Panc1 (cell line): ENCODE measurements at regions not wholly inside any gene's neighbourhood (a gene's known extent, or its start where the extent isn't known, plus 50 kb on each side); places are given as distances from the start of the nearest gene placed in this dataset.

ENCODE experiments used
- ATAC-seq: fragments of 200-7000 bp; cut with Tn5 transposase; 2 replicates; pipeline ENCODE4 v1.9.1; 2020; ENCODE audit warnings: mild to moderate bottlenecking, moderate library complexity
- BruUV-seq: library from RNA; stranded (reverse); fragments of 400-500 nt; replicated peaks from 2 replicates; lab custom pipeline; 2021; lab: Mats Ljungman, UMichigan
- CTCF ChIA-PET: fragments of 300-600 bp; sonication (Branson Sonifier 250); formaldehyde crosslinking; loops from one replicate; lab custom pipeline; 2022; ENCODE audit warnings: antibody characterized with exemption; lab: Charles Lee
- POLR2A ChIA-PET: fragments of 300-600 bp; sonication (Branson Sonifier 250); formaldehyde crosslinking; loops from one replicate; lab custom pipeline; 2022; ENCODE audit warnings: antibody characterized with exemption; lab: Charles Lee
- DNase-seq: peaks from one replicate; pipeline ENCODE4 v3.0.0-alpha.2; 2010; ENCODE audit warnings: low read depth, low spot score
- H3K27ac ChIP-seq: 2 replicates; pipeline ENCODE4 v1.5.1; 2011; ENCODE audit warnings: mild to moderate bottlenecking, low read length, inconsistent platforms
- H3K27me3 ChIP-seq: fragments of 200-500 bp; sonication (Bioruptor generic); 2 replicates; pipeline ENCODE4 v1.6.0; 2014; ENCODE audit warnings: low read length, inconsistent platforms; ENCODE audit not compliant: control insufficient read depth, insufficient read depth
- H3K36me3 ChIP-seq: fragments of 200-500 bp; sonication (Bioruptor generic); 2 replicates; pipeline ENCODE4 v1.5.1; 2014; ENCODE audit warnings: inconsistent platforms, mild to moderate bottlenecking, low read length, moderate library complexity; ENCODE audit not compliant: control insufficient read depth, insufficient read depth
- H3K4me1 ChIP-seq: 2 replicates; pipeline ENCODE4 v1.5.1; 2011; ENCODE audit warnings: inconsistent platforms, mild to moderate bottlenecking, low read length, moderate library complexity; ENCODE audit not compliant: control insufficient read depth, insufficient read depth
- H3K4me3 ChIP-seq, 2 experiments: 2 replicates each; pipeline ENCODE4 v1.5.1; 2011 to 2012; ENCODE audit warnings: low read depth in 2 of 2, low read length in 2 of 2, mild to moderate bottlenecking in 2 of 2, inconsistent platforms in 1 of 2, moderate library complexity in 1 of 2
- H3K9me3 ChIP-seq: fragments of 200-500 bp; sonication (Bioruptor generic); 2 replicates; pipeline ENCODE4 v1.5.1; 2014; ENCODE audit warnings: low read depth, mild to moderate bottlenecking, inconsistent platforms, low read length, moderate library complexity; ENCODE audit not compliant: control insufficient read depth, insufficient read depth
- POLR2AphosphoS5 ChIP-seq: IDR thresholded peaks from 2 replicates; pipeline ENCODE4 v1.6.1; 2012; ENCODE audit warnings: mild to moderate bottlenecking, low read depth, low read length, moderate library complexity
- SIN3A ChIP-seq: IDR thresholded peaks from 2 replicates; pipeline ENCODE4 v1.6.1; 2012; ENCODE audit warnings: low read depth, mild to moderate bottlenecking, low read length, moderate library complexity, borderline replicate concordance; ENCODE audit not compliant: insufficient read depth
- TCF7L2 ChIP-seq: IDR thresholded peaks from 2 replicates; pipeline ENCODE4 v1.6.1; 2011; ENCODE audit warnings: mild to moderate bottlenecking, low read depth, low read length, inconsistent platforms
- in situ Hi-C: cut with HindIII; loops from 2 replicates; pipeline ENCODE4 v1.10.0; 2016; ENCODE audit warnings: low sequenced_read_pairs, low pct_unique_long_range_greater_than_20kb
- intact Hi-C: fragments of 100-400 bp; cut with micrococcal nuclease; formaldehyde crosslinking; loops from one replicate; pipeline ENCODE4 v1.10.0; 2022; ENCODE audit not compliant: unreplicated experiment
- TF ChIP-seq, protein P1 (sequence below): fragments of 450-650 bp; IDR thresholded peaks from 2 replicates; pipeline ENCODE4 v1.5.1; 2017; ENCODE audit warnings: mild to moderate bottlenecking
- TF ChIP-seq, protein P2 (sequence below), 2 experiments: IDR thresholded peaks; 2 replicates each; pipeline ENCODE4 v1.6.1; 2011 to 2012; ENCODE audit warnings: low read depth in 2 of 2, control low read depth in 1 of 2, low read length in 1 of 2, mild to moderate bottlenecking in 1 of 2, moderate library complexity in 1 of 2; ENCODE audit not compliant: insufficient read depth in 1 of 2

GRCh38 chr11:123246749-123247495 is 51.9 kb upstream of the CLMP start:
- BruUV-seq, result no TSS peak
- Histone ChIP-seq H3K4me3 (peak overlapping the region in 1 of 2 experiments; percentile 10; a peak in 2 of 4 replicates), H3K9me3 (no peaks in the 10 kb centered on the region), H3K36me3 (no peaks in the 10 kb centered on the region), H3K4me1 (peaks cover 2% of the 10 kb centered on the region; the same call in 1 of the 2 replicates), H3K27ac (no peak overlapping the region), H3K27me3 (peaks cover 2% of the 10 kb centered on the region; the same call in 1 of the 2 replicates)
- DNase-seq, result peak; percentile 61
- intact Hi-C loops, result loop anchor here (1.0 to 2.0 kb wide), 2 partner anchors 136 to 144 kb away; no protein-coding TSS in a partner anchor
- POLR2A ChIA-PET, result interaction anchor here (1.1 kb wide), 1 partner anchor 144 kb away, joined by 3 read pairs; no protein-coding TSS in a partner anchor
- CTCF ChIA-PET, result interaction anchor here (0.6 to 2.8 kb wide), 18 partner anchors 8 to 383 kb away, joined by 3 to 36 read pairs (median 4); no protein-coding TSS in a partner anchor
- in situ Hi-C loops, result no loop called here
- ATAC-seq, result peak; percentile 97
- TF ChIP-seq, protein P1, sequence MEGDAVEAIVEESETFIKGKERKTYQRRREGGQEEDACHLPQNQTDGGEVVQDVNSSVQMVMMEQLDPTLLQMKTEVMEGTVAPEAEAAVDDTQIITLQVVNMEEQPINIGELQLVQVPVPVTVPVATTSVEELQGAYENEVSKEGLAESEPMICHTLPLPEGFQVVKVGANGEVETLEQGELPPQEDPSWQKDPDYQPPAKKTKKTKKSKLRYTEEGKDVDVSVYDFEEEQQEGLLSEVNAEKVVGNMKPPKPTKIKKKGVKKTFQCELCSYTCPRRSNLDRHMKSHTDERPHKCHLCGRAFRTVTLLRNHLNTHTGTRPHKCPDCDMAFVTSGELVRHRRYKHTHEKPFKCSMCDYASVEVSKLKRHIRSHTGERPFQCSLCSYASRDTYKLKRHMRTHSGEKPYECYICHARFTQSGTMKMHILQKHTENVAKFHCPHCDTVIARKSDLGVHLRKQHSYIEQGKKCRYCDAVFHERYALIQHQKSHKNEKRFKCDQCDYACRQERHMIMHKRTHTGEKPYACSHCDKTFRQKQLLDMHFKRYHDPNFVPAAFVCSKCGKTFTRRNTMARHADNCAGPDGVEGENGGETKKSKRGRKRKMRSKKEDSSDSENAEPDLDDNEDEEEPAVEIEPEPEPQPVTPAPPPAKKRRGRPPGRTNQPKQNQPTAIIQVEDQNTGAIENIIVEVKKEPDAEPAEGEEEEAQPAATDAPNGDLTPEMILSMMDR, result peak; percentile 99
- no peak for TF ChIP-seq POLR2AphosphoS5
- TF ChIP-seq, protein P2, sequence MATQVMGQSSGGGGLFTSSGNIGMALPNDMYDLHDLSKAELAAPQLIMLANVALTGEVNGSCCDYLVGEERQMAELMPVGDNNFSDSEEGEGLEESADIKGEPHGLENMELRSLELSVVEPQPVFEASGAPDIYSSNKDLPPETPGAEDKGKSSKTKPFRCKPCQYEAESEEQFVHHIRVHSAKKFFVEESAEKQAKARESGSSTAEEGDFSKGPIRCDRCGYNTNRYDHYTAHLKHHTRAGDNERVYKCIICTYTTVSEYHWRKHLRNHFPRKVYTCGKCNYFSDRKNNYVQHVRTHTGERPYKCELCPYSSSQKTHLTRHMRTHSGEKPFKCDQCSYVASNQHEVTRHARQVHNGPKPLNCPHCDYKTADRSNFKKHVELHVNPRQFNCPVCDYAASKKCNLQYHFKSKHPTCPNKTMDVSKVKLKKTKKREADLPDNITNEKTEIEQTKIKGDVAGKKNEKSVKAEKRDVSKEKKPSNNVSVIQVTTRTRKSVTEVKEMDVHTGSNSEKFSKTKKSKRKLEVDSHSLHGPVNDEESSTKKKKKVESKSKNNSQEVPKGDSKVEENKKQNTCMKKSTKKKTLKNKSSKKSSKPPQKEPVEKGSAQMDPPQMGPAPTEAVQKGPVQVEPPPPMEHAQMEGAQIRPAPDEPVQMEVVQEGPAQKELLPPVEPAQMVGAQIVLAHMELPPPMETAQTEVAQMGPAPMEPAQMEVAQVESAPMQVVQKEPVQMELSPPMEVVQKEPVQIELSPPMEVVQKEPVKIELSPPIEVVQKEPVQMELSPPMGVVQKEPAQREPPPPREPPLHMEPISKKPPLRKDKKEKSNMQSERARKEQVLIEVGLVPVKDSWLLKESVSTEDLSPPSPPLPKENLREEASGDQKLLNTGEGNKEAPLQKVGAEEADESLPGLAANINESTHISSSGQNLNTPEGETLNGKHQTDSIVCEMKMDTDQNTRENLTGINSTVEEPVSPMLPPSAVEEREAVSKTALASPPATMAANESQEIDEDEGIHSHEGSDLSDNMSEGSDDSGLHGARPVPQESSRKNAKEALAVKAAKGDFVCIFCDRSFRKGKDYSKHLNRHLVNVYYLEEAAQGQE (IDR thresholded peaks at IDR 0.05; ENCODE audit: insufficient read depth in 1 of 2, low read depth in 2 of 2, low read length in 1 of 2), result no peak

- ChIA-PET POLR2A (no interaction called here), CTCF (interaction anchor here (2.3 to 2.8 kb wide), 2 partner anchors 135 to 143 kb away, joined by 29 to 36 read pairs; no protein-coding TSS in a partner anchor)
- Histone ChIP-seq H3K4me1 (peaks cover 2% of the 10 kb centered on the region; the same call in 1 of the 2 replicates), H3K4me3 (no peak overlapping the region), H3K36me3 (no peaks in the 10 kb centered on the region), H3K27me3 (peaks cover 2% of the 10 kb centered on the region; the same call in 1 of the 2 replicates), H3K9me3 (no peaks in the 10 kb centered on the region), H3K27ac (no peak overlapping the region)
- no peak for DNase-seq
- intact Hi-C loops (no loop called here), in situ Hi-C loops (no loop called here)
- no peak for ATAC-seq
- no TSS peak for BruUV-seq
- no peak for TF ChIP-seq SIN3A
- no peak for TF ChIP-seq POLR2AphosphoS5
- TF ChIP-seq, protein P2 (IDR thresholded peaks at IDR 0.05; ENCODE audit: insufficient read depth in 1 of 2, low read depth in 2 of 2, low read length in 1 of 2), result no peak
- TF ChIP-seq, protein P1, result no peak
- no peak for TF ChIP-seq TCF7L2
Measured at GRCh38 chr11:123245567-123245966, 50.5 kb upstream of the CLMP start.
